ENCODE measurements at regions not wholly inside any gene's neighbourhood (a gene's known extent, or its start where the extent isn't known, plus 50 kb on each side); places are given as distances from the start of the nearest gene placed in this dataset.

- Histone ChIP-seq H3K9me3 (no peaks in the 10 kb centered on the region), H3K27ac (no peak overlapping the region), H3K4me3 (no peak overlapping the region), H3K36me3 (no peaks in the 10 kb centered on the region), H3K4me1 (no peaks in the 10 kb centered on the region), H3K27me3 (no peaks in the 10 kb centered on the region)
- DNase-seq (ENCODE audit: low spot score in 2 of 2), result no peak
- whole genome bisulfite sequencing, 2 donors, result 54 to 76% methylated on average over 1 of the region's 1 CpG
- TF ChIP-seq POLR2A (IDR thresholded peaks at IDR 0.05) (no peak), EP300 (IDR thresholded peaks at IDR 0.05) (no peak), CTCF (IDR thresholded peaks at IDR 0.05) (no peak)
These were observed 135.8 kb upstream of the CA10 start for GRCh38 chr17:52294301-52294700.

GRCh38 chr17:52287611-52288010, 129.1 kb upstream of the CA10 start:
- Histone ChIP-seq H3K4me1 (no peaks in the 10 kb centered on the region), H3K27ac (no peak overlapping the region), H3K27me3 (no peaks in the 10 kb centered on the region), H3K36me3 (no peaks in the 10 kb centered on the region), H3K4me3 (no peak overlapping the region), H3K9me3 (no peaks in the 10 kb centered on the region)
- WGBS, 2 donors, result 67 to 70% methylated on average over 2 of the region's 2 CpGs
- TF ChIP-seq EP300 (IDR thresholded peaks at IDR 0.05), result no peak
- TF ChIP-seq POLR2A (IDR thresholded peaks at IDR 0.05), result no peak
- TF ChIP-seq CTCF (IDR thresholded peaks at IDR 0.05), result no peak
- DNase-seq (ENCODE audit: low spot score in 2 of 2), result no peak

GRCh38 chr17:52283872-52284271, 125.4 kb upstream of the CA10 start:
- Histone ChIP-seq H3K27ac (no peak overlapping the region), H3K4me3 (no peak overlapping the region), H3K4me1 (no peaks in the 10 kb centered on the region), H3K9me3 (no peaks in the 10 kb centered on the region), H3K27me3 (no peaks in the 10 kb centered on the region), H3K36me3 (no peaks in the 10 kb centered on the region)
- TF ChIP-seq EP300 (IDR thresholded peaks at IDR 0.05), result no peak
- TF ChIP-seq POLR2A (IDR thresholded peaks at IDR 0.05), result no peak
- no peak for TF ChIP-seq CTCF (IDR thresholded peaks at IDR 0.05)
- 47 to 78% methylated on average over 2 of the region's 2 CpGs for WGBS, 2 donors
- no peak for DNase-seq (ENCODE audit: low spot score in 2 of 2)

GRCh38 chr17:52276381-52277008, 118.0 kb upstream of the CA10 start:
- no peaks in the 10 kb centered on the region for H3K36me3 ChIP-seq
- H3K27ac ChIP-seq, result no peak overlapping the region
- no peak for DNase-seq (ENCODE audit: low spot score in 2 of 2)
- TF ChIP-seq POLR2A (IDR thresholded peaks at IDR 0.05) (no peak), EP300 (IDR thresholded peaks at IDR 0.05) (no peak), CTCF (IDR thresholded peaks at IDR 0.05) (no peak)
- H3K9me3 ChIP-seq, result no peaks in the 10 kb centered on the region
- H3K4me3 ChIP-seq, result no peak overlapping the region
- 94 to 96% methylated on average over 4 of the region's 4 CpGs for WGBS, 2 donors
- no peaks in the 10 kb centered on the region for H3K27me3 ChIP-seq
- no peaks in the 10 kb centered on the region for H3K4me1 ChIP-seq

GRCh38 chr17:52271781-52272180, 113.3 kb upstream of the CA10 start:
- TF ChIP-seq EP300 (IDR thresholded peaks at IDR 0.05) (no peak), POLR2A (IDR thresholded peaks at IDR 0.05) (no peak), CTCF (IDR thresholded peaks at IDR 0.05) (no peak)
- Histone ChIP-seq H3K27ac (no peak overlapping the region), H3K36me3 (no peaks in the 10 kb centered on the region), H3K4me3 (no peak overlapping the region), H3K4me1 (no peaks in the 10 kb centered on the region), H3K27me3 (no peaks in the 10 kb centered on the region), H3K9me3 (no peaks in the 10 kb centered on the region)
- DNase-seq (ENCODE audit: low spot score in 2 of 2), result no peak
- WGBS, 2 donors, result 75 to 79% methylated on average over 1 of the region's 1 CpG

All from tibial nerve (tissue), 4 donors.